ENCODE measurements at regions not wholly inside any gene's neighbourhood (a gene's known extent, or its start where the extent isn't known, plus 50 kb on each side); places are given as distances from the start of the nearest gene placed in this dataset.

DNA sequence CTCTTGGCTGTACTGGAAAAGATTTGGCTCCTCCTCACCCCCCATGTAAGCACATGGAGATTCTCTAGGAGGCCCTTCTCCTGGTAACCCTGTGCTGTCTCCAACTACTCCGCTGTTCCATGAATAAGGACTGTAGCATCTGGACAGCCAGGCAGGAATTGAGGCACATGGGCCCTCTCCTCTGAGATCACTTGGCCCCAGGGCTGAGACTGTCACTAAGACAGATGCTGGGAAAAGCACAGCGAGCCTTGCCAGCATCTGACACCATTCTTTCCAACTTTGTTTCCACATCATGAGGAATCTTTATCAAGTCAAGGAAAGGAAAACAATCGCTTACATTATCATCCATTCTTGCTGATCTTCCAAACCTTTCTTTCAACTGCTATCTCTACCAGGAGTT is 222.6 kb upstream of the INTU start:
- H3K27ac ChIP-seq: no peak overlapping the region
- DNase-seq (ENCODE audit: low spot score): no peak
- POLR2A ChIA-PET (ENCODE audit: low non-redundant PET): no interaction called here
- TF ChIP-seq, protein P1, sequence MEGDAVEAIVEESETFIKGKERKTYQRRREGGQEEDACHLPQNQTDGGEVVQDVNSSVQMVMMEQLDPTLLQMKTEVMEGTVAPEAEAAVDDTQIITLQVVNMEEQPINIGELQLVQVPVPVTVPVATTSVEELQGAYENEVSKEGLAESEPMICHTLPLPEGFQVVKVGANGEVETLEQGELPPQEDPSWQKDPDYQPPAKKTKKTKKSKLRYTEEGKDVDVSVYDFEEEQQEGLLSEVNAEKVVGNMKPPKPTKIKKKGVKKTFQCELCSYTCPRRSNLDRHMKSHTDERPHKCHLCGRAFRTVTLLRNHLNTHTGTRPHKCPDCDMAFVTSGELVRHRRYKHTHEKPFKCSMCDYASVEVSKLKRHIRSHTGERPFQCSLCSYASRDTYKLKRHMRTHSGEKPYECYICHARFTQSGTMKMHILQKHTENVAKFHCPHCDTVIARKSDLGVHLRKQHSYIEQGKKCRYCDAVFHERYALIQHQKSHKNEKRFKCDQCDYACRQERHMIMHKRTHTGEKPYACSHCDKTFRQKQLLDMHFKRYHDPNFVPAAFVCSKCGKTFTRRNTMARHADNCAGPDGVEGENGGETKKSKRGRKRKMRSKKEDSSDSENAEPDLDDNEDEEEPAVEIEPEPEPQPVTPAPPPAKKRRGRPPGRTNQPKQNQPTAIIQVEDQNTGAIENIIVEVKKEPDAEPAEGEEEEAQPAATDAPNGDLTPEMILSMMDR (conservative IDR thresholded peaks at IDR 0.05; ENCODE audit: low read depth): no peak
- CTCF ChIA-PET: interaction anchor here (0.6 kb wide), 1 partner anchor 1225 kb away, joined by 3 read pairs; no protein-coding TSS in a partner anchor

DNA sequence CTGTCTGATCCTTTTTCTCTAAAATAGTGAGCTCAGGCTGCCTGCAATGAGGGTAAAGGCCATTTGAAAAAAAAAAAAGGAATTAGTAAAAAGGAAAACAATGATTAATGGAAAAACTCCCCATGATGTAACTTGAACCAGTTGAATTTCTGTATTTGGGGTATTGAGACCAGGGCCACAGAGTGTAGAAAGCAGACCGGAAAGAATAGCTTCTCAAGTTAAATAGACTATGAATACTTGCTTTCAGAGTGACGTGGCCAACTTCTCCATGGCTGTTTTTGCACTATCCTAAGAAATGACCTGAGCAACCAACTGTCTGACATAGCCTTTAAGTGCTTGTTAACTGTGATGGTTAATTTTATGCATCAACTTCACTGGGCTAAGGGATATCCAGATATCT is 222.1 kb upstream of the INTU start:
- ChIA-PET CTCF (interaction anchor here (0.6 kb wide), 1 partner anchor 1226 kb away, joined by 3 read pairs; no protein-coding TSS in a partner anchor), POLR2A (ENCODE audit: low non-redundant PET) (no interaction called here)
- no peak for DNase-seq (ENCODE audit: low spot score)
- TF ChIP-seq, protein P1 (conservative IDR thresholded peaks at IDR 0.05; ENCODE audit: low read depth): no peak
- H3K27ac ChIP-seq: no peak overlapping the region

DNA sequence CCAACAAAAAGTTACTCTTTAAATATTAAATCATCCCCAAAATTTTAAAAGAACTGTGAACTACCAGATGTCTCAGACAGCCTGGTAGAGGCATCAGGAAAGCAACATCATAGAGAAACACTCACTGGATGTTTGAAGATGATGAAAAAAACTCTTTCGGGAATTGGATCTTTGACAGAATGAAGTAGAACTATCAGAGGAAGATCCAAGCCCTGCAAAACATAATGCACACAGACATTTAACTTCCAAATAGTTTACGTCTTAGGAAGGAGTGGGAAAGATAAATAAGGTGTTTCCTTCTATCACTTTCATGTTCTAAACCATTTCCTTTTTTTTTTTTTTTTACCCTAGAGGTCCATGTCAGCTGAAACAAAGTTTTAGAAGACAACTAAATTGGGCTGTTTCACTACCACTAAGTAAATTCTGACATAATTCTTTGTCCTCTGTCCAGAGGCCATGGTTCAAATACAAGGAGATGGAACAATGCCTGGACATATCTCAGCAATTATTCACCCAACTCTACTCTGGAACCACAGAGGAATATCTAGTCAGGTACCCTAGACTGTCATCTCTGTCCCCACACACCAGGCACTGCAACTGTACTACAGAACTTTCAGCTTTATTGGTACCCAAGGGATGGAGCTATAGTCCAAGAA is 217.7 kb upstream of the INTU start:
- TF ChIP-seq, protein P1 (conservative IDR thresholded peaks at IDR 0.05; ENCODE audit: low read depth): no peak
- no peak for DNase-seq (ENCODE audit: low spot score)
- ChIA-PET CTCF (no interaction called here), POLR2A (ENCODE audit: low non-redundant PET) (no interaction called here)
- H3K27ac ChIP-seq: no peak overlapping the region

DNA sequence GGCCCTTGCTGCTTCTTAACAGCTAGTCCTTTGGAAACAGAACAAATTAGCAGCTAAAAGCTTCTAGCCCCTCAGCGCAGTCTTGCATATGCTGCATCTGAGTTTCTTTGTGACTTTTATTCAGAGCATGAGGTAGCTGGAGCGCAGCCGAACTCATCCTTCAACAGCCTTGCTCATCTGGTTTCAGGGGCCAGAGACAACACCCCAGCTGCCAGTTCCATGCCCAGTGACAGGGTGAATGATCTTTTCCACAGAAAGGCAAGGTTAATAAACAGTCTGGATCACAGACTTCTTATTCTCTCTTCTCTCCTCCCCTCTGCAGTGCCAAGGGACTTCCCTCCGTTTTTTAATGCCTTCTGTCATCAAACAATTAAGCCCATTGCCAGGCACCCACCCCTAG is 216.6 kb upstream of the INTU start:
- CTCF ChIA-PET: no interaction called here
- TF ChIP-seq, protein P1 (conservative IDR thresholded peaks at IDR 0.05; ENCODE audit: low read depth): no peak
- H3K27ac ChIP-seq: no peak overlapping the region
- no peak for DNase-seq (ENCODE audit: low spot score)
- POLR2A ChIA-PET (ENCODE audit: low non-redundant PET): no interaction called here

DNA sequence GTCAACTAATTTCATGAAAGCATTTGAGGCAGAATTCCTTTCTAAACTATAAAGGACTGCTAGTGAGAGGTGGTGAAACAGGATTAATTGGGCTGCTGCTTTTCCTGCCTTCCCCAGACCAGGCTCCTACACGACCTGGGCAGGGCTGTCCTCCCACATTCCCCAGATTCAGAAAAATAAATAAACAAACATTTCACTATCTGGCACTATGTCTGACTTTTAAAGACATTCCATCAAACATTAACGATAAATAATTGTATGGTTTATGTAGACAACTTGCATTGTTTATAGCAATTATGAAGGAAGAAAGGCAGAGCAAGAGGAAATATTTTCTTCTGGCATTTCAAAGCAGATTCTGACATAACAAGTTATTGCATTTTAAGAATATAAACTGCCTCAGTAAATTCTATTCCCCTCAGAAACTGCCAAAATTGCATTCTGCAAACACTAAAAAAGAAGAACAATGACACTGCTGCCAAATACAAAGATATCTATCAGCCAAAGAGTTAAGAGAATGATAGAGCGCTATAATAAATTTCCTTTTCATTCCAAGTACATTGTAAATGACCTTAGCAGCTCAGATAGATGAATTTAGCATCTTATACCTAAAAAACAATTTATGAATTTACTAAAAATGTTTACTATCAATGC is 214.7 kb upstream of the INTU start:
- TF ChIP-seq, protein P1 (conservative IDR thresholded peaks at IDR 0.05; ENCODE audit: low read depth): no peak
- no peak overlapping the region for H3K27ac ChIP-seq
- CTCF ChIA-PET: no interaction called here
- no peak for DNase-seq (ENCODE audit: low spot score)
- POLR2A ChIA-PET (ENCODE audit: low non-redundant PET): no interaction called here

DNA sequence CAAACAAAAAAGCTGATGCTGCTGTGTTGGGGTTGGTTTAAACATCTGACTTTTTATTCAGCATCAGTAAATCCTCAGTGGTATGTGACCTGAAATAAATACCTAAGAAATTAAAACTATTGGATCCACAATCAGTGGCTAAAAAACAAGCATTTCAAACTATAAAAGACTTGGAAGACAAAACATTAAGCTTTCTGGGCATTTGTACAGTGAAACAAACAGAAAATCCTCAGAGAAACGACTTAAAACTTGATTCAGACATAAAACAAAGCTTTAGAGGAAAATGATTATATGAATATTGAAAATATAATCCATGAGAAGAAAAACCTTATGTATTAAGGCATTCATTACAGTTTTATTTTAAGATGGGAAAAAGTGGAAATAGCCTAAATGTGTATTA is 213.3 kb upstream of the INTU start:
- H3K27ac ChIP-seq: no peak overlapping the region
- TF ChIP-seq, protein P1 (conservative IDR thresholded peaks at IDR 0.05; ENCODE audit: low read depth): no peak
- CTCF ChIA-PET: no interaction called here
- DNase-seq (ENCODE audit: low spot score): no peak
- POLR2A ChIA-PET (ENCODE audit: low non-redundant PET): no interaction called here

Measured in RWPE1 (cell line).